ENCODE measurements at regions not wholly inside any gene's neighbourhood (a gene's known extent, or its start where the extent isn't known, plus 50 kb on each side); places are given as distances from the start of the nearest gene placed in this dataset.
A peak's percentile ranks its signal among the peaks of the same experiment; 100 is the strongest.

DNA sequence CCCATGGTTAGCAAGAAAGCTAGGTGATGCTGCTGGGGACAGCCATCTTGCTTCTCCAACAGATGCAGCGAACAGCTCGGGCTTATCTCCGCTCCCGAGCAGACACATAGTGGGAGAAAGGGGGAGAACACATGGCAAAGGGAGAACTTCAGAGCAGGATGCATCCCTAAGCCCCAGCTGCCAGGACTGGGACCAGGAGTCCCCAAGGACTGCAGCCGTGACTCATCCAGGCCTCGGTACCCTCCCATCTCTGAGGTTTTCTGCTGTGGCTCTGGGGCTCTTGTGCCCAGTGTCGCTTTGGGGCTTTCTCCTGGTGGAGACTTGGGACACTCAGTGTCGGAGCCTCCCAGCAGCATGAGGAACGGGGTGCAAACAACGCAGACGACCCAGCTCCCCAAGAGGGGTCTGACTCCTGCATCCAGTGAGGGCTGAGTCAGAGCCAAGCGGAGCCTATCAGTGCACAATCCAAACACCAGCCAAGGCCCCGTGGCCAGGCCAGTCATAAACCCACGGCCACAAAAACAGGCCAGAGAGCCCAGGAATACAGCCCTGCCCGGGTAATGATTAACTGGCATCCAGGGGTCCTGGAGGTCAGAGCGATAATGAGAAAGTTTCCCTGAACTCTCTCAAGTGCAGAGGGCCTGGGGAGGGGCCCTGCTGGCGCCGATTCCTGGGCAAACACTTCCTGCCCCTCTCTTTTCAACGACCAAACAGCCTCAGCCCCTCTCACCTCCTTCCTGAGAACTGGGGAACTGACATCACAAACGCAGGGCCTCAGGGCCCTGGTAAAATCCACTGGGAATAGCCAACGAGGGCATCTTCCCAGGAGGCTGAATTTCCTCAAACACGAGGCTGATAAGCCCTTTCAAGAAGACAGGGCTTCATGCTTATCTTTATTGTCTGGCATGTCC lies 202.9 kb downstream of the USP12 start:
- H3K27ac ChIP-seq (ENCODE audit: low read depth, low read length), result no peak overlapping the region
- no peak overlapping the region for H3K4me3 ChIP-seq (ENCODE audit: low read depth in 1 of 5, low read length in 5 of 5)
- peaks cover 0 to 50% (median 0%) of the 10 kb centered on the region in 5 donors for H3K4me1 ChIP-seq (ENCODE audit: control insufficient read depth in 5 of 5, insufficient read depth in 5 of 5, low read length in 5 of 5)
- peaks cover 3 to 24% (median 10%) of the 10 kb centered on the region in 5 donors for H3K27me3 ChIP-seq (ENCODE audit: control insufficient read depth in 5 of 5, insufficient read depth in 4 of 5, low read length in 5 of 5)
- no peaks in the 10 kb centered on the region for H3K9me3 ChIP-seq (ENCODE audit: control insufficient read depth in 5 of 5, low read length in 5 of 5)
- H3K9ac ChIP-seq (ENCODE audit: low read length in 5 of 5), result no peak overlapping the region
- H3K36me3 ChIP-seq (ENCODE audit: control insufficient read depth in 5 of 5, insufficient read depth in 5 of 5, low read length in 5 of 5), result no peaks in the 10 kb centered on the region

GRCh38 chr13:26967119-26968038 lies 204.2 kb downstream of the USP12 start:
- Histone ChIP-seq H3K4me1 (ENCODE audit: control insufficient read depth in 5 of 5, insufficient read depth in 5 of 5, low read length in 5 of 5) (peaks cover 0 to 50% (median 0%) of the 10 kb centered on the region in 5 donors), H3K36me3 (ENCODE audit: control insufficient read depth in 5 of 5, insufficient read depth in 5 of 5, low read length in 5 of 5) (no peaks in the 10 kb centered on the region), H3K27me3 (ENCODE audit: control insufficient read depth in 5 of 5, insufficient read depth in 4 of 5, low read length in 5 of 5) (peaks cover 0 to 24% (median 11%) of the 10 kb centered on the region in 5 donors), H3K27ac (ENCODE audit: low read depth, low read length) (no peak overlapping the region), H3K4me3 (ENCODE audit: low read depth in 1 of 5, low read length in 5 of 5) (peak overlapping the region in 1 of 5 donors; percentile 19), H3K9me3 (ENCODE audit: control insufficient read depth in 5 of 5, low read length in 5 of 5) (no peaks in the 10 kb centered on the region), H3K9ac (ENCODE audit: low read length in 5 of 5) (no peak overlapping the region)

DNA sequence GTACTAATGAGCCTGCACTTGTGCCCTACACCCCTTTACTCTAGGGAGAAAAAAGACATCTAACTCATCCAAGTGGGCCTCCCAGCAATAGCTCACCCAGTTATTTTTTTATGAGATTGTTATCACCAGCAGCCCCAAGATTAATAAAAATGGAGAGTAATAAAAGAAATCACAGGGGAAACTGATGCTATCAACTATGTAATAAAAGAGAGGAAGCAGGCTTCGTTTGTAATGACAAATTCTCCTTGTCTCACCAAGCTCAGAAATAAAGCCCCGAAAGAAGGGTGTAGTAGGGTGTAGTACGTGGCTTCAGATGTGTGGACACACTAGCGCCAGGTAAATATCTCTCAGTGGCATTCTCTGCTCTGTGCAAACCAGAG lies 204.9 kb downstream of the USP12 start:
- Histone ChIP-seq H3K36me3 (ENCODE audit: control insufficient read depth in 5 of 5, insufficient read depth in 5 of 5, low read length in 5 of 5) (no peaks in the 10 kb centered on the region), H3K4me1 (ENCODE audit: control insufficient read depth in 5 of 5, insufficient read depth in 5 of 5, low read length in 5 of 5) (peaks cover 0 to 50% (median 0%) of the 10 kb centered on the region in 5 donors), H3K4me3 (ENCODE audit: low read depth in 1 of 5, low read length in 5 of 5) (no peak overlapping the region), H3K27ac (ENCODE audit: low read depth, low read length) (no peak overlapping the region), H3K9ac (ENCODE audit: low read length in 5 of 5) (no peak overlapping the region), H3K9me3 (ENCODE audit: control insufficient read depth in 5 of 5, low read length in 5 of 5) (no peaks in the 10 kb centered on the region), H3K27me3 (ENCODE audit: control insufficient read depth in 5 of 5, insufficient read depth in 4 of 5, low read length in 5 of 5) (peaks cover 0 to 29% (median 11%) of the 10 kb centered on the region in 5 donors)

DNA sequence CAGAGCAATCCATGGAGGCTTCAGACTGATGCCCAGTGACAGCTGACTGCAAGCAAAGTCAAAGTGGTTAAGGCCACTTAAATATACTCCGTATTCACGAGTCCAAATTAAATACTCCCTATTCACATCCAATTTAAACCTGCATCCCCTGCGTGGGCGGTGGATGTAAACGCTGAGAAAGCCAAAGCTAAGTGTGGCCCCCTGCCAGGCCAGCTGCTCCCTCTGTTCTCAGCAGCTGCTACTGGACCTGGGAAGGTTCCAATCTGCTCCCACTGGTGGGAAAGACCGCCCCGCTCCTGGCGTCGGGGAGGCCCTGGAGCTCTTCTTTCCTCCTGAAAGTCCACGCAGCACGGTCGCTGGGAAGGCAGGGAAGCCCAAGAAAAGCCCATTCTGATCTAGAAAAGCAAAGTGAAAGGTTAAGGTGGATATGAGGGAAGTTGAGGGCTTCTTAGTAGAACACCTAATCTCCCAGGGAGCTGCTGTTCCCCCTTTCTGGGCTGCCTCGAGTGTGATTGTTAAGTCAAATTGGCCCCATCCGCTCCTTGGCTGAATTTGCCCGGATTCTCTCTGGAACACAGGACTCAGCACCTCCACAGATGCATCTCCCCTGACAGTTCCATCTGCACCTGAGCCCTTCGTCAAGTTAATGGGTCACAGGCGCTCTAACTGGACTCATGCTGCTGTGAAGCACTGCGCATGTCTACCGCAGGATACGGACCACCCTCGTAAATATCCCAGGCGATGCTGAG lies 205.5 kb downstream of the USP12 start:
- H3K9ac ChIP-seq (ENCODE audit: low read length in 5 of 5), result no peak overlapping the region
- peaks cover 0 to 50% (median 0%) of the 10 kb centered on the region in 5 donors for H3K4me1 ChIP-seq (ENCODE audit: control insufficient read depth in 5 of 5, insufficient read depth in 5 of 5, low read length in 5 of 5)
- H3K27me3 ChIP-seq (ENCODE audit: control insufficient read depth in 5 of 5, insufficient read depth in 4 of 5, low read length in 5 of 5), result peaks cover 0 to 29% (median 11%) of the 10 kb centered on the region in 5 donors
- no peak overlapping the region for H3K4me3 ChIP-seq (ENCODE audit: low read depth in 1 of 5, low read length in 5 of 5)
- H3K27ac ChIP-seq (ENCODE audit: low read depth, low read length), result no peak overlapping the region
- no peaks in the 10 kb centered on the region for H3K36me3 ChIP-seq (ENCODE audit: control insufficient read depth in 5 of 5, insufficient read depth in 5 of 5, low read length in 5 of 5)
- no peaks in the 10 kb centered on the region for H3K9me3 ChIP-seq (ENCODE audit: control insufficient read depth in 5 of 5, low read length in 5 of 5)

DNA sequence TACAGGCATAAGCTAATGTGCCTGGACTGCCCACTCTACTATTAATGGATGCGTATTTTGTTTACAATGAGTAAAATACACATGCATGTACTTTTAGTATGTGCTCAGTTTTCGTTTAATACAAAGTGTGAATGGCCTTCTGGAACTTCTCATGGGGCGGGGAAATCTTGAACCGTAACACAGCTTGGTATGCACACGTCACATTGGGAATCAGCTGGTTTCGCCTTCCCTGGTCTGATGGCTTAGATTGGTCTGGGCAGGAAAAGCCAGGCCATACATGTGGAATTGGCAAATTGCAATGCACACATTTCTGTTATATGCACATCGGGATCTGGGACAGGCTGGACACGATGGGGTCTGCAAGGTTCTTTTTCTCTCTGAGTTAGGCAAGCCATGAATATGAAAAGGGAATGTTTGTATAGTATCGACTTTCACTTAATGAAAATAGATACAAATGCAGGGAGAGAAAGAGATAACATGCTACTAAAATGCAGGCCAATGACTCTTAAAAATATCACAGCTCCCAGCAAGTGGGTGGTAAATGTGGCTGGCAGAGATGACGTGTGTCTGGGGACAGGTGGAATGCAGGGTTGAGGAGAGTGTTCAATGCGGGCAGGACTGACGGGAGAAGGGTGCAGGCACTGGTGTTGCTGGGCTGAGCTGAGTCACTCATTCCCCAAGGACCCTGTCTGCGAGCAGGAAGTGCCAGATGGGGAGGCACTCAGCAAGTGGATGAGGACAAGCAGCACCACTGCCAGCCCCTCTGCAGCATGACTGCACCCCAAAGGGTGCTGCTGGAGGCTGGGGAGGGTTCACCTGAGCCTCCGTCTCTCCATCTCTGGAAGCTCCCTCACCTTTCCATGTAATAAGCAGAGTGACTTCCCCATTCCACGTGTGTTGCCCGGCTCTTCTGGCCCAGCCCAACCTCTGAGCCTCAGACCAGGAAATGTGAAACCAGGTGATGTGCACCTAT lies 204.0 kb upstream of the GPR12 start:
- Histone ChIP-seq H3K27ac (ENCODE audit: low read depth, low read length) (no peak overlapping the region), H3K27me3 (ENCODE audit: control insufficient read depth in 5 of 5, insufficient read depth in 4 of 5, low read length in 5 of 5) (peaks cover 0 to 35% (median 16%) of the 10 kb centered on the region in 5 donors), H3K9me3 (ENCODE audit: control insufficient read depth in 5 of 5, low read length in 5 of 5) (no peaks in the 10 kb centered on the region), H3K36me3 (ENCODE audit: control insufficient read depth in 5 of 5, insufficient read depth in 5 of 5, low read length in 5 of 5) (no peaks in the 10 kb centered on the region), H3K9ac (ENCODE audit: low read length in 5 of 5) (no peak overlapping the region), H3K4me3 (ENCODE audit: low read depth in 1 of 5, low read length in 5 of 5) (no peak overlapping the region), H3K4me1 (ENCODE audit: control insufficient read depth in 5 of 5, insufficient read depth in 5 of 5, low read length in 5 of 5) (peaks cover 0 to 47% (median 0%) of the 10 kb centered on the region in 5 donors)

DNA sequence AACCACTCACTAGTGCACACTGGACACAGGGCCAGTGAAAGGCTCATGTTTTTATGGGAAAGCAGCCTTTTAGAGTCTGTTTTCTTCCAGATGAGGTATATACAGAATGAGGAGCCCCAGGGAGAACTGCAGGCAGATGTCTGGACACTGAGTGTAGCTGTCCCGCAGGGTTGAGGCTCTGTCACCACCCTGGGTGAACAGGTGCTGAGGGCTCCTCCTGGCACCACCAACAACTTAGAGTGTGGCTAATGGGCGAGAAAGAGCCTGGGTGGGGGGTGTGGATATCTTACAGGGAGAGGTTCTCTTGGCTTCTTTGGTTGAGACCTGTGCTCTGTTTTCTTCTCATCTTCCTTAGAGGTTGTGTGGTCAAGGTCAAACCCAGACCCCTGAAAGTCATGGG lies 202.1 kb upstream of the GPR12 start:
- Histone ChIP-seq H3K9me3 (ENCODE audit: control insufficient read depth in 5 of 5, low read length in 5 of 5) (no peaks in the 10 kb centered on the region), H3K27ac (ENCODE audit: low read depth, low read length) (no peak overlapping the region), H3K9ac (ENCODE audit: low read length in 5 of 5) (no peak overlapping the region), H3K27me3 (ENCODE audit: control insufficient read depth in 5 of 5, insufficient read depth in 4 of 5, low read length in 5 of 5) (peaks cover 2 to 31% (median 15%) of the 10 kb centered on the region in 5 donors), H3K4me3 (ENCODE audit: low read depth in 1 of 5, low read length in 5 of 5) (no peak overlapping the region), H3K36me3 (ENCODE audit: control insufficient read depth in 5 of 5, insufficient read depth in 5 of 5, low read length in 5 of 5) (no peaks in the 10 kb centered on the region), H3K4me1 (ENCODE audit: control insufficient read depth in 5 of 5, insufficient read depth in 5 of 5, low read length in 5 of 5) (peaks cover 0 to 28% (median 0%) of the 10 kb centered on the region in 5 donors)

GRCh38 chr13:26961890-26962615 lies 201.5 kb upstream of the GPR12 start:
- Histone ChIP-seq H3K27me3 (ENCODE audit: control insufficient read depth in 5 of 5, insufficient read depth in 4 of 5, low read length in 5 of 5) (peaks cover 2 to 25% (median 14%) of the 10 kb centered on the region in 5 donors), H3K27ac (ENCODE audit: low read depth, low read length) (no peak overlapping the region), H3K9ac (ENCODE audit: low read length in 5 of 5) (no peak overlapping the region), H3K36me3 (ENCODE audit: control insufficient read depth in 5 of 5, insufficient read depth in 5 of 5, low read length in 5 of 5) (no peaks in the 10 kb centered on the region), H3K9me3 (ENCODE audit: control insufficient read depth in 5 of 5, low read length in 5 of 5) (no peaks in the 10 kb centered on the region), H3K4me1 (ENCODE audit: control insufficient read depth in 5 of 5, insufficient read depth in 5 of 5, low read length in 5 of 5) (peaks cover 0 to 22% (median 0%) of the 10 kb centered on the region in 5 donors), H3K4me3 (ENCODE audit: low read depth in 1 of 5, low read length in 5 of 5) (no peak overlapping the region)

DNA sequence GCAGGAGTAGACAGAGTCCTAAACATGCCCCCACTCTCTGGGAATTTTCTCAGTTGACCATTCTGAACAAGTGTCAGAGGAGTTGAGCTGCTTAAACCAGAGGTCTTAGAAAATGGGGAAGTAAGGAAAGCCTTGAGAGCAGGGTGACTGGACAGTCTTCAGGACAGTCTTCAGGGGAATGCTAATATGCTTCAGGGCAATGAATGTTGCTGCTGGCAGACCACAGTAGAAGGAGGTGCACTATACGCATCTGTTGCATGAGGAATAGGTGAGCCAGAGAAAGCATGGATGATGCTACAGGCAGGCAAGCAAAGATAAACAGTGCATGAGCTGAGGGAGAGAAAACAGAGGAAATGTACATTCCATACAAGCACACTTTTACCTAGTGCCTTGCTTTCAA lies 196.6 kb upstream of the GPR12 start:
- peaks cover 2 to 13% (median 9%) of the 10 kb centered on the region in 5 donors for H3K27me3 ChIP-seq (ENCODE audit: control insufficient read depth in 5 of 5, insufficient read depth in 4 of 5, low read length in 5 of 5)
- H3K9ac ChIP-seq (ENCODE audit: low read length in 5 of 5), result no peak overlapping the region
- H3K27ac ChIP-seq (ENCODE audit: low read depth, low read length), result no peak overlapping the region
- H3K36me3 ChIP-seq (ENCODE audit: control insufficient read depth in 5 of 5, insufficient read depth in 5 of 5, low read length in 5 of 5), result no peaks in the 10 kb centered on the region
- no peaks in the 10 kb centered on the region for H3K9me3 ChIP-seq (ENCODE audit: control insufficient read depth in 5 of 5, low read length in 5 of 5)
- H3K4me3 ChIP-seq (ENCODE audit: low read depth in 1 of 5, low read length in 5 of 5), result no peak overlapping the region
- no peaks in the 10 kb centered on the region for H3K4me1 ChIP-seq (ENCODE audit: control insufficient read depth in 5 of 5, insufficient read depth in 5 of 5, low read length in 5 of 5)

Measured in subcutaneous abdominal adipose tissue (tissue), 5 donors.